Bronchial epithelial cell (primary cell): ENCODE measurements at regions not wholly inside any gene's neighbourhood (a gene's known extent, or its start where the extent isn't known, plus 50 kb on each side); places are given as distances from the start of the nearest gene placed in this dataset.

ENCODE experiments used
- DNase-seq: peaks from one replicate; pipeline ENCODE4 v3.0.0-alpha.2; 2010; ENCODE audit warnings: low read depth
- FAIRE-seq: peaks from 2 replicates; lab custom pipeline; 2011; peaks lifted over from hg19 to GRCh38; lab: Jason Lieb, UNC
- H3K27me3 ChIP-seq: 2 replicates; pipeline ENCODE4 v1.5.1; 2011; ENCODE audit warnings: low read length; ENCODE audit not compliant: control insufficient read depth, insufficient read depth
- H3K36me3 ChIP-seq: 2 replicates; pipeline ENCODE4 v1.5.1; 2011; ENCODE audit warnings: low read length; ENCODE audit not compliant: control insufficient read depth, insufficient read depth
- H3K4me3 ChIP-seq: 2 replicates; pipeline ENCODE4 v1.5.1; 2011; ENCODE audit warnings: mild to moderate bottlenecking, low read depth, low read length, control low read depth
- CTCF ChIP-seq: IDR thresholded peaks from 2 replicates; pipeline ENCODE4 v1.5.1; 2011; ENCODE audit warnings: mild to moderate bottlenecking, moderate library complexity, low read length, control low read depth, inconsistent platforms; ENCODE audit not compliant: insufficient read depth, severe bottlenecking

GRCh38 chrX:15960237-15960636 lies 105.6 kb upstream of the AP1S2 start:
- Histone ChIP-seq H3K4me3 (no peak overlapping the region), H3K36me3 (no peaks in the 10 kb centered on the region), H3K27me3 (no peaks in the 10 kb centered on the region)
- FAIRE-seq (no peak), DNase-seq (no peak)
- TF ChIP-seq CTCF: no peak

GRCh38 chrX:15956681-15957080 lies 102.1 kb upstream of the AP1S2 start:
- DNase-seq (peak; percentile 68), FAIRE-seq (peak; percentile 55)
- no peak for TF ChIP-seq CTCF
- no peak overlapping the region for H3K4me3 ChIP-seq
- H3K27me3 ChIP-seq: no peaks in the 10 kb centered on the region
- no peaks in the 10 kb centered on the region for H3K36me3 ChIP-seq

- TF ChIP-seq CTCF: no peak
- FAIRE-seq (no peak), DNase-seq (no peak)
- no peaks in the 10 kb centered on the region for H3K27me3 ChIP-seq
- no peaks in the 10 kb centered on the region for H3K36me3 ChIP-seq
- no peak overlapping the region for H3K4me3 ChIP-seq
These were observed 99.2 kb upstream of the AP1S2 start for GRCh38 chrX:15953801-15954200.

- no peaks in the 10 kb centered on the region for H3K36me3 ChIP-seq
- no peak for FAIRE-seq
These were observed 97.6 kb upstream of the AP1S2 start for GRCh38 chrX:15952212-15952611.

GRCh38 chrX:15948318-15948660 lies 93.7 kb upstream of the AP1S2 start:
- Histone ChIP-seq H3K36me3 (no peaks in the 10 kb centered on the region), H3K4me3 (no peak overlapping the region), H3K27me3 (no peaks in the 10 kb centered on the region)
- peak; percentile 22 for DNase-seq
- no peak for TF ChIP-seq CTCF
- FAIRE-seq: peak; percentile 36

More at GRCh38 chrX:15952212-15952611, 97.6 kb upstream of the AP1S2 start:
- Histone ChIP-seq H3K4me3 (no peak overlapping the region), H3K27me3 (no peaks in the 10 kb centered on the region)
- no peak for DNase-seq
- TF ChIP-seq CTCF: no peak

GRCh38 chrX:15947648-15948317 lies 93.2 kb upstream of the AP1S2 start:
- H3K27me3 ChIP-seq: no peaks in the 10 kb centered on the region
- FAIRE-seq (no peak), DNase-seq (peak; percentile 73)
- no peak for TF ChIP-seq CTCF
- H3K36me3 ChIP-seq: no peaks in the 10 kb centered on the region
- no peak overlapping the region for H3K4me3 ChIP-seq
